Motor neuron (in vitro differentiated cells): ENCODE measurements at regions not wholly inside any gene's neighbourhood (a gene's known extent, or its start where the extent isn't known, plus 50 kb on each side); places are given as distances from the start of the nearest gene placed in this dataset.

ENCODE experiments used
- ATAC-seq, 8 experiments: fragments of 200-7000 bp; cut with Tn5 transposase; replicated peaks in 6 of 8; 2 replicates each; pipeline ENCODE4 v1.8.0; 2021; ENCODE audit warnings: mild to moderate bottlenecking in 8 of 8, moderate library complexity in 8 of 8
- H3K27ac ChIP-seq, 2 donors: fragments of 250-450 bp; sonication (Bioruptor Pico); 2 replicates each; pipeline ENCODE4 v1.9.0; 2021; ENCODE audit warnings: antibody characterized with exemption in 2 of 2, mild to moderate bottlenecking in 2 of 2, moderate library complexity in 1 of 2
- H3K4me1 ChIP-seq, 2 donors: fragments of 250-450 bp; sonication (Bioruptor Pico); replicated peaks in 1 of 2; 2 replicates each; pipeline ENCODE4 v1.6.1; 2021; ENCODE audit warnings: antibody characterized with exemption in 2 of 2, mild to moderate bottlenecking in 2 of 2, moderate library complexity in 1 of 2
- H3K4me3 ChIP-seq, 5 donors: fragments of 250-450 bp; sonication (Bioruptor Pico); 2 replicates each; pipeline ENCODE4 v1.9.0; 2021; ENCODE audit warnings: antibody characterized with exemption in 5 of 5, mild to moderate bottlenecking in 5 of 5, moderate library complexity in 4 of 5
- WGBS, 10 experiments: fragments of 450-650 bp; shearing (Covaris generic); methylation state at CpG; one replicate each; pipeline ENCODE4 v1.0.0; 2022; 5-methylcytosine and 5-hydroxymethylcytosine counted together
- in situ Hi-C, 9 experiments: fragments of 400-800 bp; cut with MboI; loops; one replicate each; pipeline ENCODE4 v1.15.0; 2021; ENCODE audit warnings: low sequenced_read_pairs in 9 of 9, low pct_unique_long_range_greater_than_20kb in 2 of 9; ENCODE audit not compliant: unreplicated experiment in 9 of 9

GRCh38 chr17:77402159-77402731 lies 261.5 kb downstream of the SEC14L1 start:
- WGBS, 10 experiments, result 69 to 98% (median 93%) methylated on average over 3 to 7 of the region's 34 CpGs; no CpG with 5 or more reads in 7 of the 10 experiments
- H3K27ac ChIP-seq, result no peak overlapping the region
- H3K4me1 ChIP-seq, result no peaks in the 10 kb centered on the region
- H3K4me3 ChIP-seq, result no peak overlapping the region
- ATAC-seq, result no peak
- in situ Hi-C loops, result no loop called here

DNA sequence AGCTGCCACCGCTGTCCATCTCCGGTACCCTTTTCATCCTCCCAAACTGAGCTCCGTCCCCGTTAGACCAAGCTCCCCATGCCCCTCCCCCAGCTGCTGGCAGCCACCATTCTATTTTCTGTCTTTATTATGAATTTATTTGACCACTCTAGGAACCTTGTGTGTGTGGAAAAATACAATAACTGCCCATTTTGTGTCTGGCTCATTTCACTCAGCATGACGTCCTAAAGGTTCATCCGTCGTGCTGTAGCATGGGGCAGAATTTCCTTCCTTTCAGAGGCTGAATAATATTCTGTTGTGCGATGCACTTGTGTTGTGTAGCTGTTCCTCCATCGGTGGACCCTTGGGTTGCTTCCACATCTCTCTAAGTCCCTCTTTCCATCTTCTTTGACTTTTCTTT lies 263.1 kb downstream of the SEC14L1 start:
- Histone ChIP-seq H3K27ac (no peak overlapping the region), H3K4me1 (peaks cover 0 to 7% of the 10 kb centered on the region in 2 donors), H3K4me3 (no peak overlapping the region)
- in situ Hi-C loops, result no loop called here
- ATAC-seq, result no peak
- WGBS, 10 experiments, result 86 to 98% (median 89%) methylated on average over 2 to 9 of the region's 9 CpGs; no CpG with 5 or more reads in 4 of the 10 experiments

DNA sequence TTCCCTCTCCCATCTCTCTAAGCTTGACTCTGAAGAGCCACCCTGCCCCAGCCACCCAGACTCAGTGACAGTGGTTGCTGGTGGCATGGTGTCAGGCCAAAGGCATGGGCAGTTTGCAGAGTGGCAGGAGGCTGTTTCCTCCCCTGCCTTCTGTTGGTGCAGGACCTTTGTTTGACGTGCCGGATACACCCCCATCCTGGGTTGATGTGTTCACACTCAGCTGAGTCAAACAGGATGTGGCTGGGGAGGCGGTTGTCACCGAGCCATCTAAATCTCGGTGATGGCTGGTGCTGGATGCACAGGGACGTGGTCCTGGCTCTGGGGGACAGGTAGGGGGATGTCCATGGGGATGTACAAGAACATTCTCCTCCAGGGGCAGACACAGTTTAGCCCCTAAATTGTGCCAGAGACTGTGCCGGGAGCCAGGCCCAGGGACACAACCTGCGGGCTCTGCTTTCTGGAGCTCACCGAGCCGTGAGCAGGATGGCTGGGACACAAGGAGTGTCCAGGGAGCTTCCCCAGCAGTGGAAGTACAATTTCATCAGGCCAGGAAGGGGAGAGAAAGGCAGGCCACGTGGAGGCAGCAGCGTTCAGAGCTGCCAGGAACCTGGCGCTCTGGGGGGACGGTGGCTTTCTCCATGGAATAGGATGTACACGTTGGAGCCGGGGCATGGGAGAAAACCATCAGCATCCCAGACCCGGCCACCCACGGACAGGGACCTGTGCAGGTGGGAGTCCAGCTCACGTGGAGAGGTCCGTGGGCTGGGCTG lies 264.2 kb downstream of the SEC14L1 start:
- ATAC-seq, result no peak
- H3K4me3 ChIP-seq, result no peak overlapping the region
- 0 to 100% (median 87%) methylated on average over 2 to 8 of the region's 20 CpGs; no CpG with 5 or more reads in 4 of the 10 experiments for WGBS, 10 experiments
- H3K4me1 ChIP-seq, result peaks cover 0 to 12% of the 10 kb centered on the region in 2 donors
- in situ Hi-C loops, result no loop called here
- no peak overlapping the region for H3K27ac ChIP-seq

- Histone ChIP-seq H3K4me3 (no peak overlapping the region), H3K27ac (no peak overlapping the region), H3K4me1 (peaks cover 0 to 12% of the 10 kb centered on the region in 2 donors)
- in situ Hi-C loops, result no loop called here
- WGBS, 10 experiments, result 70 to 100% (median 84%) methylated on average over 1 to 10 of the region's 11 CpGs
- no peak for ATAC-seq
These were observed 265.3 kb downstream of the SEC14L1 start for GRCh38 chr17:77405867-77406732.

DNA sequence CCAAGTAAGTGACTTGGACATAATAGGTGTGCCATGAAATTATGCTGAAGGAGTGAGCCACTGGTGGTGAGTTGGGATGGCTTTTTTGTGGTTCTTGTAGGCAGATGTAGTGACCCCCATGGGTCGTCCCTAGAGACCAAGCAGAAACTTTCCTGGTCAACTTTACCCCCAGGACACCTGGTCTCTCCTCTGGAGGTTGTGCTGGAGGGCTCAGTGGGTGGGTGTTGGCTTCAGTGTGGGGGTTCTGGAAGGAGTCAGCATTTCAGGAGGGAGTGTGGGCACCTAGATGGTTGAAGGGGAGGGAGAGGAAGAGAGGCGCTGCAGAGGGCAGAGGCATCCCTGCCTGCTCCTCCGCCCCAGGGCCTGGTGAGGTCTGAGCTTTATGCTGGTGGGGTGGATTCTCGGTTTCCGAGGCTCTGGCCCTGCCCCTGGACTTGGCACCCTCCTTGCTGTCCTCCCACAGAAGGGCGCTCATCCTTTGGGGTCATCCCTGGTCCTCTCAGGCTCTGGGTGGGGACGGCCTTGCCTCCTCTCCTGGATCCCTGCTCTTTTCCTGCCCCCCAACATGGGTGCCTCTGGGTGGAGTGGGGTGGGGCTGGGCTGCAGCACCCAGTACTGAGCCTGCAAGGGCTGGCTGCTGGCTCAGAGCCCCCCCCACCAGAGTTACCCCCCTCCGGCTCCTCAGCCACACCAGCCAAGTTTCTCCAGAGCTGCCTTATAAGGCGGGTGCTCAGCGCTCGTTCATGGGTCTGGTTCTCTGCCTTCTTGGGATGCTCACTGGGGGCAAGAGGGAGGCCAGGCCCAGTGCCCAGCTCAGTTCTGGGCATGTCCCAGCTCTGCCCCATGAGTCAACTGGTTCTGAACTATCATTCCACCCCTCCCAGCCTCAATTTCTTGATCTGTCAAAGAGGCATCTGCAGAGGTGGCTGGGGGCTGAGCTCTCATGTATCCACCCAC lies 266.8 kb downstream of the SEC14L1 start:
- no peak overlapping the region for H3K27ac ChIP-seq
- H3K4me3 ChIP-seq, result no peak overlapping the region
- WGBS, 10 experiments, result 8 to 100% (median 95%) methylated on average over 1 to 8 of the region's 11 CpGs; no CpG with 5 or more reads in 5 of the 10 experiments
- ATAC-seq, result no peak
- in situ Hi-C loops, result no loop called here
- H3K4me1 ChIP-seq, result peaks cover 0 to 12% of the 10 kb centered on the region in 2 donors

DNA sequence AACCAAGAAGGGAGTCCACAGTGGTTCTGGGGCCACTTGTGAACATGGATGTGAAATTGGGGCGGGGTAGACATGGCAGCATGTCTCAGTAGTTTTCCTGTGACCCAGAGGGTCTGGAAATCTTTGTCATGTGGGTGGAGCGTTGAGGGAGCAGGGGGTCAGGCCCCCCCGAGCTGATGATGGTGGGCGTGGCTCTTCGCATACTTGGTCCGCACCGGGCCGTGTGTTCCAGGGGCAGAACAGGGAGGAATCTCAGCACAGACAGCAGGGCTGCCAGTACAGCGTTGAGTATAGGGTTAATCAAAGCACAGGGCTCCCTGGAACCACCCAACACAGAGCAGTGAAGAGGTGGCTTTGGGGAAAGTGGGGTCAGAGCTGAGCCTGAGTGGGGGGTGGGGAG lies 267.5 kb downstream of the SEC14L1 start:
- Histone ChIP-seq H3K27ac (no peak overlapping the region), H3K4me1 (peaks cover 0 to 12% of the 10 kb centered on the region in 2 donors), H3K4me3 (no peak overlapping the region)
- ATAC-seq, result peak in 3 of 8 experiments; percentile 2 to 11 (median 4)
- 5 to 100% (median 54%) methylated on average over 1 to 7 of the region's 9 CpGs; no CpG with 5 or more reads in 6 of the 10 experiments for WGBS, 10 experiments
- in situ Hi-C loops, result no loop called here

DNA sequence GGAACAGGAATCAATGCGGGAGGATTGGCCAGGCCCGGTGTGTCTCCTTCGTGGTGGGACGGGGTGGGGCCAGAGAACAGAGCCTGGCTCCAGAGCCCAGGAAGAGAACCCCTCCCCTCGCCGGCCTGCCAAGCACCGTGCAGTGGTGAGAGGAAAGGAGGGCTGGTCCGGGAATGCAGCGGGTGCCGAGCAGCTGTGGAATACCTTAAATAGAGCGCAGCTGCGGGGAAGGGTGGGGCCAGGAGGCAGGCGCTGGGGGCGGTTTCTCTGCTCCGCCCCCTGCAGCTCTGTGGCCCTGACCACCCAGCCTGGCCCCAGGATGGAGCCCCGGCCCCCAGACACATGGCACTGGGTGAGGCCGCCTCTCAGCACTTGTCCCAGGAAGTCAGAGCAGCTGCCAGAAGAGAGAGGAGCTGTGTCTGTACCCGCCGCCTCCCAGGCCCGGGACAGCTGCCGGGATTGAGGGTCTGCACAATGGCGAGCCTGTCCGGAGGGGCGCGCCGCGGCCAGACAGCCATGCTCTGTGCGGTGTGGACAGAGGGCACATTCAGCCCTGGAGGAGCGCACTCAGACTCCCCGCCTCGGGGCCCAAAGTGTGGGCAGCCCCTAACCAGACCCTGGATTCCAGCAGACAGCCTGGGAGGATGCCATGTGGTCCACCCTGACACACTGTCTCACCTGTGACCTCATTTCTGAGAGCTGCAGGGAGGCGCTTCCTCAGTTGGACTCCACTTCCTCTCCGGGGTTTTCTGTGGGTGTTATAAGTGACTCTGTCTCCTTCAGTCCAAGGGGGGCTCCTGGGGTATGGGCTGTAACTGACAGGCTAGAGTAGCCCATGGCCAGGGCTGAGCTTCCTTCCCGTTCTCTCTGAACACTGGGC lies 268.8 kb downstream of the SEC14L1 start:
- Histone ChIP-seq H3K4me1 (peaks cover 0 to 12% of the 10 kb centered on the region in 2 donors), H3K4me3 (no peak overlapping the region), H3K27ac (no peak overlapping the region)
- in situ Hi-C loops, result no loop called here
- WGBS, 10 experiments, result 6 to 60% (median 40%) methylated on average over 1 to 4 of the region's 34 CpGs; no CpG with 5 or more reads in 5 of the 10 experiments
- peak; percentile 54 to 97 (median 82) for ATAC-seq

DNA sequence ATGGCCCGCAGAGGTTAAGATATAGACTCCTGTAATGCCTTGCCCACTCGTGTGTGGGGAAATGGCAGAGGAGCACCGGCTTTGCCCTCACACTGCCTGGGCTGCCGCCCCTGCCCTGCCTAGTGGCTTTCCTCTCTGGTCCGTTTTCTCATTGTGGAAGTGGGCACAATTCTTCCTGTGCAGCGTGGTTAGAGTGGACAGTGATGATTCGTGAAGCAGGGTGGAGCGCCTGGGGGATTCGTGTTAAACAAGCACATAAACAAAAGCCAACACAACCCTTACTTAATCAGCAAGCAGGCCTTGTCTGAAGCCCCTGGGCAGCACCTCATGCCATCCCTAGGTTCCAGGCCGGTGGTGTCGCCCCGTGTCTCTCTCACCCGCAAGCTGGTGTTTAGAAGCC lies 269.7 kb downstream of the SEC14L1 start:
- Histone ChIP-seq H3K27ac (no peak overlapping the region), H3K4me1 (peaks cover 0 to 12% of the 10 kb centered on the region in 2 donors), H3K4me3 (no peak overlapping the region)
- in situ Hi-C loops, result no loop called here
- no peak for ATAC-seq
- 20 to 100% (median 80%) methylated on average over 1 to 12 of the region's 13 CpGs; no CpG with 5 or more reads in 2 of the 10 experiments for WGBS, 10 experiments

- no peak for ATAC-seq
- in situ Hi-C loops, result no loop called here
- WGBS, 10 experiments, result 80 to 100% (median 95%) methylated on average over 1 to 7 of the region's 15 CpGs; no CpG with 5 or more reads in 2 of the 10 experiments
These were observed 274.1 kb downstream of the SEC14L1 start for GRCh38 chr17:77414811-77415400.

GRCh38 chr17:77416105-77416713 lies 275.4 kb downstream of the SEC14L1 start:
- Histone ChIP-seq H3K4me1 (peaks cover 17 to 23% of the 10 kb centered on the region in 2 donors), H3K4me3 (no peak overlapping the region), H3K27ac (no peak overlapping the region)
- peak in 2 of 8 experiments; percentile 40 to 58 for ATAC-seq
- 25 to 90% (median 70%) methylated on average over 1 to 11 of the region's 17 CpGs; no CpG with 5 or more reads in 1 of the 10 experiments for WGBS, 10 experiments
- in situ Hi-C loops, result no loop called here

More at GRCh38 chr17:77414811-77415400, 274.1 kb downstream of the SEC14L1 start:
- Histone ChIP-seq H3K4me1 (peaks cover 10 to 11% of the 10 kb centered on the region in 2 donors), H3K27ac (no peak overlapping the region), H3K4me3 (no peak overlapping the region)

- no peak overlapping the region for H3K4me3 ChIP-seq
- no peak overlapping the region for H3K27ac ChIP-seq
- ATAC-seq, result peak in 1 of 8 experiments; percentile 16
- in situ Hi-C loops, result no loop called here
- 40 to 85% (median 67%) methylated on average over 1 to 7 of the region's 12 CpGs; no CpG with 5 or more reads in 3 of the 10 experiments for WGBS, 10 experiments
- peaks cover 20 to 30% of the 10 kb centered on the region in 2 donors for H3K4me1 ChIP-seq
These were observed 276.8 kb downstream of the SEC14L1 start for GRCh38 chr17:77417575-77417974.
